Breast epithelium (tissue), 4 donors: ENCODE measurements at regions not wholly inside any gene's neighbourhood (a gene's known extent, or its start where the extent isn't known, plus 50 kb on each side); places are given as distances from the start of the nearest gene placed in this dataset.
"Not testable (repeated sequence)": the region's sequence is repeated elsewhere in the genome, so short reads cannot be mapped to it uniquely, and the experiment has no call there.

Experiments used
- DNase-seq, 2 donors: peaks; one replicate each; pipeline ENCODE4 v3.0.0-alpha.2; 2019; ENCODE audit warnings: low spot score in 2 of 2
- H3K27ac ChIP-seq, 2 donors: fragments of 200-600 bp; sonication (generic) in 1 of 2; one replicate each; pipeline ENCODE4 v1.5.1; 2016 to 2019; ENCODE audit warnings: mild to moderate bottlenecking in 1 of 2
- H3K27me3 ChIP-seq, 2 donors: fragments of 200-600 bp; sonication (generic) in 1 of 2; one replicate each; pipeline versions ENCODE4 v1.5.1 to v1.6.0; 2017 to 2019; ENCODE audit warnings: control low read depth in 1 of 2, mild to moderate bottlenecking in 1 of 2
- H3K36me3 ChIP-seq: fragments of 200-600 bp; one replicate; pipeline ENCODE4 v1.5.1; 2019
- H3K4me1 ChIP-seq, 2 donors: fragments of 200-600 bp; sonication (generic); one replicate each; pipeline ENCODE4 v1.5.1; 2016 to 2019; ENCODE audit warnings: control low read depth in 1 of 2
- H3K4me3 ChIP-seq, 3 donors: fragments of 200-600 bp; sonication (generic); 1 replicate in 2 of 3; 2 replicates in 1 of 3; pipeline ENCODE4 v1.5.1; 2016 to 2019; ENCODE audit warnings: mild to moderate bottlenecking in 3 of 3, moderate library complexity in 2 of 3
- H3K9me3 ChIP-seq, 2 donors: fragments of 200-600 bp; sonication (generic) in 1 of 2; one replicate each; pipeline ENCODE4 v1.5.1; 2016 to 2019; ENCODE audit warnings: control low read depth in 1 of 2
- POLR2A ChIP-seq: fragments of 450-650 bp; IDR thresholded peaks from one replicate; pipeline ENCODE4 v1.6.1; 2016; ENCODE audit warnings: antibody characterized with exemption, mild to moderate bottlenecking, moderate library complexity
- POLR2AphosphoS5 ChIP-seq, 3 donors: sonication (generic); formaldehyde crosslinking; IDR thresholded peaks; one replicate each; pipeline ENCODE4 v1.6.1; 2017; ENCODE audit warnings: antibody characterized with exemption in 3 of 3
- intact Hi-C: fragments of 100-400 bp; cut with DNase I; formaldehyde crosslinking; loops from one replicate; pipeline ENCODE4 v1.15.1; 2023; ENCODE audit warnings: low total_unique reads
- TF ChIP-seq, protein P1 (sequence below), 3 donors: fragments of 450-650 bp; IDR thresholded peaks; one replicate each; pipeline ENCODE4 v1.5.1; 2016 to 2017; ENCODE audit warnings: antibody characterized with exemption in 3 of 3, mild to moderate bottlenecking in 3 of 3, moderate library complexity in 3 of 3

DNA sequence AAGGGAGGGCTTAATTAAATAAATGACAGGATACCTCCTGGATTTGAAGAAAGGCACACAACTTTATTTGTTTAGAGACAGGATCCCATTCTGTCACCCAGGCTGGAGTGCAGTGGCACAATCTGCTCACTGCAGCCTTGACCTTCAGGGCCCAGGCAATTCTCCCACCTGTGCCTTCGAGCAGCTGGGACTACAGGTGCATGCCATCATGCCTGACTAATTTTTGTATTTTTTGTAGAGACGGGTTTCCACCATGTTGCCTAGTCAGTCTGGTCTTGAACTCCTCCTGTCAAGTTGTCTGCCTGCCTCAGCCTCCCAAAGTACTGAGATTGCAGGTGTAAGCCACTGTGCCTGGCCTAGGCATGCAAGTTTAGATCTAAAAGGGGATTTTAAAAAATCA, 272.7 kb upstream of the MBL2 start:
- H3K27ac ChIP-seq, result no peak overlapping the region
- H3K4me3 ChIP-seq, result no peak overlapping the region
- DNase-seq, result no peak
- no peaks in the 10 kb centered on the region for H3K9me3 ChIP-seq
- no peaks in the 10 kb centered on the region for H3K36me3 ChIP-seq
- TF ChIP-seq POLR2A (no peak), POLR2AphosphoS5 (IDR thresholded peaks at IDR 0.05) (no peak)
- TF ChIP-seq, protein P1, sequence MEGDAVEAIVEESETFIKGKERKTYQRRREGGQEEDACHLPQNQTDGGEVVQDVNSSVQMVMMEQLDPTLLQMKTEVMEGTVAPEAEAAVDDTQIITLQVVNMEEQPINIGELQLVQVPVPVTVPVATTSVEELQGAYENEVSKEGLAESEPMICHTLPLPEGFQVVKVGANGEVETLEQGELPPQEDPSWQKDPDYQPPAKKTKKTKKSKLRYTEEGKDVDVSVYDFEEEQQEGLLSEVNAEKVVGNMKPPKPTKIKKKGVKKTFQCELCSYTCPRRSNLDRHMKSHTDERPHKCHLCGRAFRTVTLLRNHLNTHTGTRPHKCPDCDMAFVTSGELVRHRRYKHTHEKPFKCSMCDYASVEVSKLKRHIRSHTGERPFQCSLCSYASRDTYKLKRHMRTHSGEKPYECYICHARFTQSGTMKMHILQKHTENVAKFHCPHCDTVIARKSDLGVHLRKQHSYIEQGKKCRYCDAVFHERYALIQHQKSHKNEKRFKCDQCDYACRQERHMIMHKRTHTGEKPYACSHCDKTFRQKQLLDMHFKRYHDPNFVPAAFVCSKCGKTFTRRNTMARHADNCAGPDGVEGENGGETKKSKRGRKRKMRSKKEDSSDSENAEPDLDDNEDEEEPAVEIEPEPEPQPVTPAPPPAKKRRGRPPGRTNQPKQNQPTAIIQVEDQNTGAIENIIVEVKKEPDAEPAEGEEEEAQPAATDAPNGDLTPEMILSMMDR (IDR thresholded peaks at IDR 0.05), result no peak
- H3K27me3 ChIP-seq, result no peaks in the 10 kb centered on the region
- H3K4me1 ChIP-seq, result no peaks in the 10 kb centered on the region
- intact Hi-C loops, result no loop called here

DNA sequence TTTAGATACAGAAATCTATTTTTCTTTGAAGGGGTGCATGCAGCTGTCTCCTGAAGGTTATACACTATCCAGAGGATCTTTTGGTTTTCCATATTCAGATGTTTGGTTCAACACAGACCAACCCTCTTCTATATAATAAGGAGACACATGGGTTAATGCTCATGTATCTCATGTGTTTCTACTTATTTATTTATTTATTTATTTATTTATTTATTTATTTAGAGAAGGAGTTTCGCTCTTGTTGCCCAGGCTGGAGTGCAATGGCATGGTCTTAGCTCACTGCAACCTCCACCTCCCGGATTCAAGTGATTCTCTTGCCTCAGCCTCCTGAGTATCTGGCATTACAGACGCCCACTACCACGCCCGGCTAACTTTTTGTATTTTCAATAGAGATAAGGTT, 263.2 kb upstream of the MBL2 start:
- H3K4me3 ChIP-seq, intact Hi-C loops, H3K36me3 ChIP-seq, DNase-seq, H3K27me3 ChIP-seq, H3K4me1 ChIP-seq, H3K9me3 ChIP-seq, H3K27ac ChIP-seq: not testable (repeated sequence)

DNA sequence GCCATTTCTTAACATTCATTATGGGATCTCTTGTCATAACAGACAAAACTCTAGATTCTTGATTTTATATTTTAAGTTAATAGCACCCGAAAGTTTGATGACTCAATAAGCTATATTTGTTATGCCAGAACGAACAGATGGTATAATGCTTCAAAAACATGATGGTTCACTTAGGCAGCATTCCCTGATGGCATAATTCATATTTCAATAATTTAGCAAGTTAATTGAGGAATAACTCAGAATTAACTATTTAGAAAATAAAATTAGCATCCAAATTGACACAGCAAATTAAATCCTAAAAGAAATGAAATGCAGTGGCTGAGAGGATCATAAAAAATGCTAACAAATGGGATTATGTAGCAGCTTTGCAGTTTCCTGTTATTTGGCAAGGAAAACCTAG, 260.8 kb upstream of the MBL2 start:
- no peak for DNase-seq
- TF ChIP-seq, protein P1 (IDR thresholded peaks at IDR 0.05), result no peak
- TF ChIP-seq POLR2A (no peak), POLR2AphosphoS5 (IDR thresholded peaks at IDR 0.05) (no peak)
- Histone ChIP-seq H3K9me3 (no peaks in the 10 kb centered on the region), H3K4me1 (no peaks in the 10 kb centered on the region), H3K36me3 (no peaks in the 10 kb centered on the region), H3K27ac (no peak overlapping the region), H3K27me3 (no peaks in the 10 kb centered on the region), H3K4me3 (no peak overlapping the region)
- intact Hi-C loops, result no loop called here

DNA sequence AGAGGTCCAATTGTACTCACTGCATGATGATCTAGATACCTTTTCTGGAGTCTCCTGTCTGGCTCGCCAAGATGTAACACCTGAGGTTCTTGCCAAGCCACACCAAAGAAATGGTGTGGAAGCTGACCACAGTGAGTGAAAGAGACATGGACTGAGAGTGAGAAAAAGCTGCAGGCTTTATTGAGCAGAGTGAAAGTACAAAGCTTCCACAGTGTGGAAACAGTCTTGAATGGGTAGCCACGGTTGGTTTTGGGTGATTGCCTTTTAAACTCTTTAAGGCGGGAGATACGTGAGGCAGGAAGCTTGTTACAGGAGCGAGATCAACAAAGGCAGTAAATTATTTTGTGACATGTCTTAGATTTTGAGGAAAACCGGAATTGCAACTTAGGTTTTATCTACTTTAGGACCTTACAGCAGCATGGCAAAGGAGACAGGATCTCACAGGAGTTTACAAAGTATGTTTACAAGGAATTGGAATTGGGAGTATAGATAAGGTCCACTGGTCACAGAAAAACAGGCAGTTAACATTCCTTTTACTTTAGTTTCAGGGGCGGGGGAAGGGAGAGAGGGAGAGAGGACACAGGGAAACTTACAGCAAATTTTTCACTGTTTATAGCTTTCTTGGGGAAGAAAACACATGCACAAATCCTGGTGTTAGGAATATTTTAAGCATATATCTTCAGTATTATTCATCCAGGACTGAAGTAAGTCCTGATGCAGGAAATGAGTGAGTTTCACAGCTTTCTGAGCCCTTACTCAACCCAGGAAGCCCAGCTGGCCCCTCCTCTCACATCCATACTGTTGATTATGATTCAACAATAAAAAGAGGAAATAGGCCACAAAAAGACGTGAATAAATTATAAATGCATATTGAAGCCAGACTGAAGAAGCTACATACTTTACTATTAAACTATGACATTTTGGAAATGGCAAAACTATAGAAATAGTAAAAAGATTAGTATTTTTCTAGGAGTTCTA, 257.6 kb upstream of the MBL2 start:
- H3K27ac ChIP-seq, H3K36me3 ChIP-seq, DNase-seq, H3K27me3 ChIP-seq, H3K4me3 ChIP-seq, H3K9me3 ChIP-seq, H3K4me1 ChIP-seq: not testable (repeated sequence)
- intact Hi-C loops, result loop anchor here (5.0 kb wide), 1 partner anchor 357 kb away; no protein-coding TSS in a partner anchor

DNA sequence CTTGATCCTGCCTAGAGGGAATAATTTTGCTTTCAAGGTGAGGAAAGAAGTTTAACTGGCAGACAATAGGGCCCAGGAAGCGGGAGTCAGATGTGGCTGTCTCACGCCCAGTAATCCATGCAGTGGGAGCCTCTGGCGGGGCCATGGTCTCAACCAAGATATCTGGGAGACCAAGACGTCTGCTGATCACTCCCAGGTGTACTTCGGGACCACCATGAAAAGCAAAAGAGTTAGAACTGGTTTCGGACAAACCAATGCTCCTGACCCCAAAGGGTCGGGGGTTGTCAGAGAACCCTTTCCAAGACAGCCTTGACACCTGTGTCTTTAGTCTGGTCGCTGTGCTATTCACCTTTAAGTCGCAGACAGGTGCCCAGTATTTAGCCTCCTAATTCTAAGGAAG, 256.9 kb upstream of the MBL2 start:
- TF ChIP-seq, protein P1 (IDR thresholded peaks at IDR 0.05), result no peak
- TF ChIP-seq POLR2A (no peak), POLR2AphosphoS5 (IDR thresholded peaks at IDR 0.05) (no peak)
- no peaks in the 10 kb centered on the region for H3K27me3 ChIP-seq
- no peak for DNase-seq
- no peaks in the 10 kb centered on the region for H3K9me3 ChIP-seq
- intact Hi-C loops, result loop anchor here (5.0 kb wide), 1 partner anchor 358 kb away; no protein-coding TSS in a partner anchor
- H3K36me3 ChIP-seq, result no peaks in the 10 kb centered on the region
- no peaks in the 10 kb centered on the region for H3K4me1 ChIP-seq
- H3K4me3 ChIP-seq, result no peak overlapping the region
- no peak overlapping the region for H3K27ac ChIP-seq

DNA sequence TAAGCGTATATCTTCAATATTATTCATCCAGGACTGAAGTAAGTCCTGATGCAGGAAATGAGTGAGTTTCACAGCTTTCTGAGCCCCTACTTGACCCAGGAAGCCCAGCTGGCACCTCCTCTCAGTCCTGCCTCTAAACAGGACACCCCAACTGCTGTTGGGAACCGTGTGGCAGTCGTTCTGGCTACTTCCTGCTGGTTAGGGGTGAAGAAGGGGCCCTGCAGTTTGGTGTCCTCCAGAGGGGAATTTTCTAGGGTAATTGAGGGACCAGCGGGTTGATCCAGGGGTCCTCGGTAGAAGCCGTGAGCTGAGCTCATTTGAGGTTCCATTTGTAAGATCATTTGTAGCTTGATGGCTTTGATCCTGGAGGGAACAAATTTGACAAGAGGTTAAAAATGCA, 253.2 kb upstream of the MBL2 start:
- not testable (repeated sequence) for H3K9me3 ChIP-seq, H3K27me3 ChIP-seq, H3K4me1 ChIP-seq, H3K27ac ChIP-seq, H3K4me3 ChIP-seq, H3K36me3 ChIP-seq, DNase-seq
- intact Hi-C loops, result loop anchor here (5.0 kb wide), 1 partner anchor 362 kb away; no protein-coding TSS in a partner anchor
